ENCODE measurements at regions not wholly inside any gene's neighbourhood (a gene's known extent, or its start where the extent isn't known, plus 50 kb on each side); places are given as distances from the start of the nearest gene placed in this dataset.

GRCh38 chrX:96311366-96311765, 373.3 kb upstream of the DIAPH2 start:
- TF ChIP-seq POLR2A (IDR thresholded peaks at IDR 0.05; ENCODE audit: extremely low read depth, insufficient read length): no peak
- no peak for TF ChIP-seq MYC (IDR thresholded peaks at IDR 0.05; ENCODE audit: low read depth, low read length)
- no peak for DNase-seq (ENCODE audit: low read depth)
- no peak overlapping the region for H3K4me3 ChIP-seq (ENCODE audit: low read depth, low read length)

DNA sequence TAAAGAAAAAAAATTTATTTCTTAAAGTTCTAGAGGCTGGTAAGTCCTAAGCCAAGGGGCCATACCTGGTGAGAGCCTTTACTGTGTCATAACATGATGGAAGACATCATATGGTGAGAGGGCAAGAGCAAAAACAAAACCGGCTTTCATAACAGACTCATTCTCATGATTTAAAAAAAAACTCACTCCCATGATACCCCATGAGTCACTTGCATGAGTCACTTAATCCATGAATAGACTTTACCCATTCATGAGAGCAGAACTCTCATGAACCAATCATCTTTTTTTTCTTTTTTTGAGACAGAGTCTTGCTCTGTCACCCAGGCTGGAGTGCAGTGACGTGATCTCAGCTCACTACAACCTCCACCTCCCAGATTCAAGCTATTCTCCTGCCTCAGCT, 369.7 kb upstream of the DIAPH2 start:
- DNase-seq (ENCODE audit: low read depth): peak; percentile 12
- H3K4me3 ChIP-seq (ENCODE audit: low read depth, low read length): no peak overlapping the region
- TF ChIP-seq POLR2A (IDR thresholded peaks at IDR 0.05; ENCODE audit: extremely low read depth, insufficient read length): no peak
- TF ChIP-seq, protein P1, sequence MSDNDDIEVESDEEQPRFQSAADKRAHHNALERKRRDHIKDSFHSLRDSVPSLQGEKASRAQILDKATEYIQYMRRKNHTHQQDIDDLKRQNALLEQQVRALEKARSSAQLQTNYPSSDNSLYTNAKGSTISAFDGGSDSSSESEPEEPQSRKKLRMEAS (IDR thresholded peaks at IDR 0.05; ENCODE audit: low read depth, low read length): no peak
- no peak for TF ChIP-seq MYC (IDR thresholded peaks at IDR 0.05; ENCODE audit: low read depth, low read length)
- no peak for TF ChIP-seq CTCF (IDR thresholded peaks at IDR 0.05; ENCODE audit: low read depth, low read length)

GRCh38 chrX:96361844-96362243, 322.8 kb upstream of the DIAPH2 start:
- no peak overlapping the region for H3K4me3 ChIP-seq (ENCODE audit: low read depth, low read length)
- no peak for TF ChIP-seq POLR2A (IDR thresholded peaks at IDR 0.05; ENCODE audit: extremely low read depth, insufficient read length)
- no peak for TF ChIP-seq MYC (IDR thresholded peaks at IDR 0.05; ENCODE audit: low read depth, low read length)
- TF ChIP-seq CTCF (IDR thresholded peaks at IDR 0.05; ENCODE audit: low read depth, low read length): no peak
- TF ChIP-seq, protein P1 (IDR thresholded peaks at IDR 0.05; ENCODE audit: low read depth, low read length): no peak
- DNase-seq (ENCODE audit: low read depth): no peak

DNA sequence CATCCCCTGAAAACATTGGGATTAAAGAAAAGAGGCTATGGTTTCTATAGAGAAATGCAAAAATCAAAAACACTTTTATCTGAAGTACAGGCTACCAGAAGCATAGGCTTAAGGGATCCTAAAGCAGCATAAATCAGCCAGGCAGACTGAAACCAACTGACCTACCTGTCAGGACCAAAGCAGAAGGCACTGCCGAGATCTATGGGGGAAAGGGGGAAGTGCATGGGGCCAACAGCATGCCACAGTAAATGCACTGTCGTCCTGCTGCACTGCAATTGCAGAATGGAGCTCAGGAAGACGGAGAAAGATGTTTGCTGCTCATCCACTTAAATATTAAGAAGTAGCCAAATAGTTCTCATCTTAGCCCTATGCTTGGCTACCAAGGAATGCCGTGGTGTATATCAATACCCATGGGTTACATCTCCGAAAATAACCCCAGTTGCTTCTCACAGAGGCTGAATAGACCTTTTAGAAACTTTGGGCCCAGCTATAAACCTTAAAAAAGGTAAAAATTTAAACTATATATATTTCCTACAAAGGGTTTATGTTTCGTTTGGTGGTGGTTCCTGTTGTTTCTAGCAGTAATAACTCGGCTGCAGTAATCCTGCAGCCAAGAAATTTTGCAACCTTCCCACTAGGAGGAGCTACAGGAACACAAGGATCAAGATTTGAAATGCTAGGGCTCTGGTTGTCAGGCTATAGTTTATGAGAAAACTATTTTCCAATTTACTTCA, 312.2 kb upstream of the DIAPH2 start:
- H3K4me3 ChIP-seq (ENCODE audit: low read depth, low read length): no peak overlapping the region
- TF ChIP-seq, protein P1 (IDR thresholded peaks at IDR 0.05; ENCODE audit: low read depth, low read length): no peak
- TF ChIP-seq CTCF (IDR thresholded peaks at IDR 0.05; ENCODE audit: low read depth, low read length): peak; percentile 60
- DNase-seq (ENCODE audit: low read depth): peak; percentile 67

- no peak overlapping the region for H3K4me3 ChIP-seq (ENCODE audit: low read depth, low read length)
- DNase-seq (ENCODE audit: low read depth): no peak
- TF ChIP-seq, protein P1 (IDR thresholded peaks at IDR 0.05; ENCODE audit: low read depth, low read length): no peak
- no peak for TF ChIP-seq POLR2A (IDR thresholded peaks at IDR 0.05; ENCODE audit: extremely low read depth, insufficient read length)
- TF ChIP-seq MYC (IDR thresholded peaks at IDR 0.05; ENCODE audit: low read depth, low read length): no peak
- TF ChIP-seq CTCF (IDR thresholded peaks at IDR 0.05; ENCODE audit: low read depth, low read length): no peak
Measured at GRCh38 chrX:96373047-96373355, 311.6 kb upstream of the DIAPH2 start.

- no peak for TF ChIP-seq MYC (IDR thresholded peaks at IDR 0.05; ENCODE audit: low read depth, low read length)
- TF ChIP-seq POLR2A (IDR thresholded peaks at IDR 0.05; ENCODE audit: extremely low read depth, insufficient read length): no peak
- TF ChIP-seq CTCF (IDR thresholded peaks at IDR 0.05; ENCODE audit: low read depth, low read length): no peak
- TF ChIP-seq, protein P1 (IDR thresholded peaks at IDR 0.05; ENCODE audit: low read depth, low read length): no peak
- no peak overlapping the region for H3K4me3 ChIP-seq (ENCODE audit: low read depth, low read length)
- no peak for DNase-seq (ENCODE audit: low read depth)
Measured at GRCh38 chrX:96376266-96376665, 308.4 kb upstream of the DIAPH2 start.
